OCI-LY7 (cell line): ENCODE measurements at regions not wholly inside any gene's neighbourhood (a gene's known extent, or its start where the extent isn't known, plus 50 kb on each side); places are given as distances from the start of the nearest gene placed in this dataset.

Experiments
- CTCF ChIP-seq: fragments of 200-600 bp; sonication (generic); conservative IDR thresholded peaks from 2 replicates; pipeline ENCODE4 v1.5.1; 2014; ENCODE audit warnings: mild to moderate bottlenecking, antibody characterized with exemption, low read length, moderate library complexity, mixed read lengths
- EZH2phosphoT487 ChIP-seq: fragments of 200-600 bp; sonication (generic); IDR thresholded peaks from 2 replicates; pipeline ENCODE4 v1.6.1; 2018; ENCODE audit warnings: low read depth, borderline replicate concordance, mild to moderate bottlenecking, mixed run types, antibody characterized with exemption, low read length, moderate library complexity, mixed read lengths

GRCh38 chr14:25231004-25231403 lies 181.1 kb upstream of the STXBP6 start:
- TF ChIP-seq CTCF (no peak), EZH2phosphoT487 (no peak)
